Immature natural killer cell (primary cell): ENCODE measurements at regions not wholly inside any gene's neighbourhood (a gene's known extent, or its start where the extent isn't known, plus 50 kb on each side); places are given as distances from the start of the nearest gene placed in this dataset.
"Not testable (repeated sequence)": the region's sequence is repeated elsewhere in the genome, so short reads cannot be mapped to it uniquely, and the experiment has no call there.

Source experiments
- DNase-seq, 3 donors: peaks; one replicate each; pipeline ENCODE4 v3.0.0; 2022; ENCODE audit warnings: mixed read lengths in 1 of 3
- H3K27ac Mint-ChIP-seq, 6 donors: one replicate each; pipeline ENCODE4 v1.8.0; 2020; ENCODE audit warnings: mixed read lengths in 6 of 6, mild to moderate bottlenecking in 5 of 6, inconsistent platforms in 4 of 6, moderate library complexity in 3 of 6
- H3K27me3 Mint-ChIP-seq, 3 donors: one replicate each; pipeline ENCODE4 v1.8.0; 2020 to 2021; ENCODE audit warnings: low read depth in 3 of 3, mild to moderate bottlenecking in 3 of 3, mixed read lengths in 3 of 3, moderate library complexity in 3 of 3, inconsistent platforms in 1 of 3
- H3K36me3 Mint-ChIP-seq, 3 donors: one replicate each; pipeline ENCODE4 v1.8.0; 2020; ENCODE audit warnings: mixed read lengths in 3 of 3, inconsistent platforms in 2 of 3, mild to moderate bottlenecking in 2 of 3
- H3K4me1 Mint-ChIP-seq, 2 donors: one replicate each; pipeline ENCODE4 v1.8.0; 2020; ENCODE audit warnings: inconsistent platforms in 2 of 2, mild to moderate bottlenecking in 2 of 2, mixed read lengths in 2 of 2, moderate library complexity in 1 of 2
- H3K4me3 Mint-ChIP-seq, 5 donors: one replicate each; pipeline ENCODE4 v1.8.0; 2020; ENCODE audit warnings: mild to moderate bottlenecking in 5 of 5, mixed read lengths in 5 of 5, inconsistent platforms in 3 of 5, moderate library complexity in 3 of 5
- H3K9me3 Mint-ChIP-seq, 6 donors: one replicate each; pipeline ENCODE4 v1.8.0; 2020; ENCODE audit warnings: mild to moderate bottlenecking in 6 of 6, mixed read lengths in 6 of 6, inconsistent platforms in 4 of 6, moderate library complexity in 3 of 6

DNA sequence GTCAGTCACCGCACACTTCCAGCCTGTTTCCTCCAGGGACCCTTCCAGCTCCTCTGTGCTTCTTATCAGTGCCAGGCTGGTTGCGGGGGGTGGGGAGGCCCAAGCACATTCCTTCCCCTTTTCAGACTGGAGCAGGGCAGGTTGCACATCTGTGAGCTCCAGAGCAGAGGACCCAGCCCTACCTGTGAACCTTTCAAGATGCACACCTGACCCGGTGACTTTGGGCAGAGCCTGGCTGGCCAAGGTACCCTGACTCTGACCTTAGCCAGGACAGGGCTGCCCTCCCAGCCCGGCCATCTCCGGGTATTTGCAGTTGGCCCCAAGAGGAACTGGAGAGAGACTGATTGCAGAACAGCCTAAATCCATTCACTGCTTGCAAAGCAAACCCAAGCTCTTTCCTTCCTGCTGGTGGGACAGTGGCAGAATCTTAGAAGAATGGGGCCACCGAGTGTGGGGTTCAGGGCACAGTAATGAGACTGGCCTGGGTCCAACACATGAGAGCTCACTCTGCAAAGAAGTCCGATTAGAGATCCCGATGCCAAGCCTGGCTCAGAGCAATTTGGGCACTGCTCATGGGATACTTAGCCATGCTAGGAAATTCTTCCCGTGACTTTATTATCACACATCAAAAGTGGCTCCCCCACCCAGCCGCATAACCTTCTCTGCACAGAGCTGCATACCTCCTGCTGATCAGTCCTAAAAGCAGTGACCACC is 64.7 kb upstream of the CCND1 start:
- no peak for DNase-seq
- Mint-ChIP-seq H3K4me1 (no peaks in the 10 kb centered on the region), H3K4me3 (no peak overlapping the region), H3K27ac (no peak overlapping the region), H3K9me3 (no peaks in the 10 kb centered on the region), H3K36me3 (no peaks in the 10 kb centered on the region), H3K27me3 (peaks cover 7 to 14% (median 7%) of the 10 kb centered on the region in 3 donors)

DNA sequence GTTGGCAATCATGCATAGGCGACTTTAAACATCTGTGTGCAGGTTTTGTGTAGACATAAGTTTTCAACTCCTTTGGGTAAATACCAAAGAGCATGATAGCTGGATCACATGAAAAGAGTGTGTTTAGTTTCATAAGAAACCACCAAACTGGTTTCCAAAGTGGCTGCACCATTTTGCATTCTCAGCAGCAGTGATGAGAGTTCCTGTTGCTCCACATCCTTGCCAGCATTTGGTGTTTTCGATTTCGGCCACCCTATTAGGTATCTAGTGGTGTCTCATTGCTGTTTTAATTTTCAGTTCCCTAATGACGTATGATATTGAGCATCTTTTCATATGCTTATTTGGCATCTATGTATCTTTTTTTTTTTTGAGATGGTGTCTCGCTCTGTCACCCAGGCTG is 62.8 kb upstream of the CCND1 start:
- no peaks in the 10 kb centered on the region for H3K36me3 Mint-ChIP-seq
- DNase-seq = no peak
- no peak overlapping the region for H3K27ac Mint-ChIP-seq
- peaks cover 5 to 15% (median 7%) of the 10 kb centered on the region in 3 donors for H3K27me3 Mint-ChIP-seq
- no peaks in the 10 kb centered on the region for H3K9me3 Mint-ChIP-seq
- no peaks in the 10 kb centered on the region for H3K4me1 Mint-ChIP-seq
- no peak overlapping the region for H3K4me3 Mint-ChIP-seq

DNA sequence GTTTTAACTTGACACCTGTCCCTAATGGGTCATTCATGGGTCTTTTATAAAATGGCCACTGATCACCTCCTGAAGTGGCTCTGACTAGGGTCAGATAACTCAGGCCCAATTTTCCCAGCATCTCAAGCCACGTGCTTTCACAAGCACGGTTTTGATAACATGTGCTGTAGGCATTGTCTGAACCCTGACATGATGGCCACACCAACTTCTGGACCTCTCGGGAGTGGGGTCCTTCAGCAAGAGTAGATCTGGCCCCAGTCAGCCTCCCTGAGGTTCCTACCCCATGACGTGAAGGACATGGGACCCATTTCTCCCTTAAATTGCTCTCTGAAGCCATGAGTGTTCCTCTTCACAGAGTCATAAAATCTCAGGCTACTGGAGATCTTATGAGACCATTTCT is 60.4 kb upstream of the CCND1 start:
- Mint-ChIP-seq H3K27ac (no peak overlapping the region), H3K9me3 (no peaks in the 10 kb centered on the region), H3K27me3 (peaks cover 5 to 12% (median 7%) of the 10 kb centered on the region in 3 donors), H3K4me1 (no peaks in the 10 kb centered on the region), H3K36me3 (no peaks in the 10 kb centered on the region), H3K4me3 (no peak overlapping the region)
- no peak for DNase-seq

DNA sequence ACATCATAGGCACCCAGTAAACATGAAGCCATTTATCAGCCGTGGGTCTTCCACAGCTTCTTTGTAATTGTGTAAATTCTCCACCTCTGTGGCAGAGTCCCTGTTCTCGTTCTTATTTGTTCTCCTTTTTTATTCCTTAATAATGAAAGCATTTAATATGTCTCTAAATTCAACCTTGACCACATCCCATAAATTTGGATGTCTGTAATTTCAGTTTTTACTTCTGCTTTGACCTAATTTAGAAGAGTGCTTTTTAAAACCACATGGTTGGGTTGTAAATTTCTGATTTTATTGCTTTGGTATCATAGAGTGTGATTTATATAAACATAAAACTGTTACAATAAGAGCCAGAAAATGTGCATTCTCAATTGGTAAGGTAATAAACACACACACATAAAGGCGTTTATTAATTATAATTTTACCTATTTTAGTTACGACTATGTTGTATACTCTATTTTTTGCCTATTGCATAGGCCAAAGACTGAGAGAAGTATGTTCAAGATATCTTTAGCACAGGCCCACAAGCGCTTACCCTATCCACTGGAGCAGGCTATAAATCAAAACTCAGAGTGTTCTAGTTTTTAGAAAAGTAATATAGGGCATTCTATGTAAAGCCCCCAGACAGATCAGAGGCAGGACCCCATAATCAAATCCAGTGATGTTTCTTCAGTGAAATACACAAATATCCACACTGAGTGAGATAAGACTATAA is 58.0 kb upstream of the CCND1 start:
- H3K27me3 Mint-ChIP-seq = peaks cover 1 to 11% (median 5%) of the 10 kb centered on the region in 3 donors
- no peaks in the 10 kb centered on the region for H3K36me3 Mint-ChIP-seq
- H3K4me1 Mint-ChIP-seq = no peaks in the 10 kb centered on the region
- H3K27ac Mint-ChIP-seq = no peak overlapping the region
- no peaks in the 10 kb centered on the region for H3K9me3 Mint-ChIP-seq
- no peak overlapping the region for H3K4me3 Mint-ChIP-seq
- DNase-seq = no peak

DNA sequence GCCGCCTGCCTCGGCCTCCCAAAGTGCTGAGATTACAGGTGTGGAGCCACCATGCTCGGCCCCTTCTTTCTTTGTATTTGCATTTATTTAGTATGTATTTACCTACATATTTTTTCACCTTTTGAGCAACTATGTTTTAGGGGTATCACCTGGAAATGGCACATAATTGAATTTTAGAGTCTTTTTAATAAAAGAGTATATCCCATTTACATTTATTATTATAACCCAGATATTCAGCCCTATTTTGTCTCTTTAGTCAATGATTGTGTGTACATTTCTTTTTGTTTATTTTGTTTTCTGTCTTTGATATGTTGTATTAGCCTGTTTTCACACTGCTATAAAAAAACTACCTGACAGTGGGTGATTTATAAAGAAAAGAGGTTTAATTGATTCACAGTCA is 56.8 kb upstream of the CCND1 start:
- no peaks in the 10 kb centered on the region for H3K9me3 Mint-ChIP-seq
- peaks cover 5 to 9% (median 7%) of the 10 kb centered on the region in 3 donors for H3K27me3 Mint-ChIP-seq
- no peak for DNase-seq
- H3K4me1 Mint-ChIP-seq = no peaks in the 10 kb centered on the region
- H3K27ac Mint-ChIP-seq = no peak overlapping the region
- H3K36me3 Mint-ChIP-seq = no peaks in the 10 kb centered on the region
- no peak overlapping the region for H3K4me3 Mint-ChIP-seq

DNA sequence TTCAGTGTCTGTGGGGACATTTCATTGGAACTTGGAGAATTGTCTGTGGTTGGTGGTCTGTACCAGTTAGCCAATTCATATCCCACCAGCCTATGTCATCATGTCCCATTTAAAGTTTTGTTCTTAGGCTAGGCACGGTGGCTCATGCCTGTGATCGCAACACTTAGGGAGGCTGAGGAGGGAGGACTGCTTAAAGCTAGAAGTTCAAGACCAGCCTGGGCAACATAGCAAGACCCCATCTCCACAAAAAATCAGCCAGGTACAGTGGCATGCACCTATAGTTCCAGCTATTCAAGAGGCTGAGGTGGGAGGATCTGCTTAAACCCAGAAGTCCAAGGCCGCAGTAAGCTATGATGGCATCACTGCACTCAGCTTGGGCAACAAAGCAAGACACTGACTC is 55.6 kb upstream of the CCND1 start:
- H3K4me1 Mint-ChIP-seq = no peaks in the 10 kb centered on the region
- H3K36me3 Mint-ChIP-seq = no peaks in the 10 kb centered on the region
- peaks cover 5 to 9% (median 7%) of the 10 kb centered on the region in 3 donors for H3K27me3 Mint-ChIP-seq
- no peak overlapping the region for H3K4me3 Mint-ChIP-seq
- DNase-seq = no peak
- H3K27ac Mint-ChIP-seq = no peak overlapping the region
- no peaks in the 10 kb centered on the region for H3K9me3 Mint-ChIP-seq

DNA sequence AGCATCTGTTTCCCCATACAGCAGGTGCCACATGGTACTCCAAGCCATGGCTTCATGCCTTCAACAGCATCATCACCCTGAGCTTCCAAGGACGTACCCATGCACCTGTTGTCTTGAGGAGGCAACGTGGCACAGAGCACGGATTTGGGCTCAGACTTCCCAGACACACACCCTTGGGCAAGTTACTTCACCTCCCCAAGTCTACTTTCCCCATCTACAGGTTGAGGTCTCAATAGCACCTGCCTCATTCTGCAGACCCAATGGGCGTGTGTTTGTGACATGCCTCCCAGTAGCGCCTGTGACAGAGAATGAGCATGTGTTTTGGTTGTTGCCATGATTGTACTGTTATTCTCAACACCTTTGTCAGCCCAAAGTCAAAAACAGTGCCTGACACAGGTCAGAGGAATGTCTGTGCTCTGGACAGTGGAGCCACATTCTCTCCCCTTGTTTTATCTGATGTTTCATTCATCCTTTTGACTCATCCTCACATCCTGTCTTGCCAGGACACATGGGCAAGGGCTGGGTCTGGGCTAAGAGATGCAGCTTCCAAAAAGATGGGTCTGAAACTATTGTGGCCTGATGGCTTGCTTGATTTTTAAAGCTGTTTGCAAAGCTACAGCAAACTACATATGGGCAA is 53.4 kb upstream of the CCND1 start:
- Mint-ChIP-seq H3K27ac (no peak overlapping the region), H3K4me3 (no peak overlapping the region), H3K9me3 (no peaks in the 10 kb centered on the region), H3K4me1 (no peaks in the 10 kb centered on the region), H3K36me3 (no peaks in the 10 kb centered on the region), H3K27me3 (peaks cover 0 to 7% (median 5%) of the 10 kb centered on the region in 3 donors)
- DNase-seq = no peak

DNA sequence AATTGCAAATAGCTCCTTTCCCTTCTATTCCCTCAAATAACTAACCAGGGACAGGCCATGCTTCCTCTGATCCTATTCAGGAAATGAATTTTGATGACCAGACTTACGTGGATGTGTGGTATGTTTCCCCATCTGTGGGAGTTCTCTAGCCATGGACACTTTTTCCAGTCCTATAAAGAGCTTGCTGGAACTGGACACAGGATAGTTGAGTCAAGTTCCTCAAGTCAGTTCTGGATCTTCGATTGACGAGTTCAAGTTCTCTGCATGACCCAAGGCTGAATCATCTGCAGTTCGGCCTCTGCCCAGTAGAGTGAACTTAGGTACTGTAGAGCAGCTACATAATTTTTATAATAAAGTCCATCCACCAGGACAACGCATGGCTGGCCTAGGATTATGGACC is 52.7 kb upstream of the CCND1 start:
- Mint-ChIP-seq H3K27ac (no peak overlapping the region), H3K36me3 (no peaks in the 10 kb centered on the region), H3K4me3 (no peak overlapping the region)

DNA sequence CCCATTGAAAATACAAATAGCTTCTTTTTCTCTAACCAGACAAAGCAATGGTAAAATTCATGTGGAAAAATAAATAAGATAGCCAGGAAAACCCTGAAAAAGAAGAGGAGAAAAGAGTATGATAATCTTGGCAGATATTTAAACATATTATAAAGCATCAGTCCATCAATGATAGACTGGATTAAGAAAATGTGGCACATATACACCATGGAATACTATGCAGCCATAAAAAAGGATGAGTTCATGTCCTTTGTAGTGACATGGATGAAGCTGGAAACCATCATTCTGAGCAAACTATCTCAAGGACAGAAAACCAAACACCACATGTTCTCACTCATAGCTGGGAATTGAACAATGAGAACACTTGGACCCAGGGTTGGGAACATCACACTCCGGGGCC is 50.9 kb upstream of the CCND1 start:
- not testable (repeated sequence) for DNase-seq, H3K4me1 Mint-ChIP-seq, H3K36me3 Mint-ChIP-seq, H3K4me3 Mint-ChIP-seq, H3K27ac Mint-ChIP-seq, H3K9me3 Mint-ChIP-seq, H3K27me3 Mint-ChIP-seq

More for the DNA sequence above, 52.7 kb upstream of the CCND1 start:
- Mint-ChIP-seq H3K4me1 (no peaks in the 10 kb centered on the region), H3K9me3 (no peaks in the 10 kb centered on the region), H3K27me3 (peaks cover 0 to 7% (median 5%) of the 10 kb centered on the region in 3 donors)
- DNase-seq = no peak
